H9 (cell line): ENCODE measurements at regions not wholly inside any gene's neighbourhood (a gene's known extent, or its start where the extent isn't known, plus 50 kb on each side); places are given as distances from the start of the nearest gene placed in this dataset.
A peak's percentile ranks its signal among the peaks of the same experiment; 100 is the strongest.

Experiments used
- DNase-seq: peaks from one replicate; pipeline ENCODE4 v3.0.0-alpha.2; 2017
- H2AFZ ChIP-seq: one replicate; pipeline ENCODE4 v1.6.1; 2013; ENCODE audit warnings: mild to moderate bottlenecking, low read length, control low read depth, moderate library complexity
- H2AK5ac ChIP-seq: 2 replicates; pipeline ENCODE4 v1.6.1; 2013; ENCODE audit warnings: low read length, control low read depth, mixed read lengths; ENCODE audit not compliant: insufficient read length
- H2BK120ac ChIP-seq: one replicate; pipeline ENCODE4 v1.6.1; 2013; ENCODE audit warnings: low read depth, mild to moderate bottlenecking, low read length, control low read depth, inconsistent platforms; ENCODE audit not compliant: poor library complexity, severe bottlenecking
- H2BK12ac ChIP-seq: 2 replicates; pipeline ENCODE4 v1.6.1; 2013; ENCODE audit warnings: low read length, control low read depth, mixed read lengths, low read depth; ENCODE audit not compliant: insufficient read length
- H2BK15ac ChIP-seq: 2 replicates; pipeline ENCODE4 v1.6.1; 2013; ENCODE audit warnings: low read depth, low read length, control low read depth
- H2BK20ac ChIP-seq: one replicate; pipeline ENCODE4 v1.6.1; 2013; ENCODE audit warnings: low read depth, mild to moderate bottlenecking, low read length, control low read depth, inconsistent platforms; ENCODE audit not compliant: poor library complexity, severe bottlenecking
- H2BK5ac ChIP-seq: 2 replicates; pipeline ENCODE4 v1.6.1; 2013; ENCODE audit warnings: low read length, control low read depth, mixed read lengths; ENCODE audit not compliant: insufficient read length
- H3K14ac ChIP-seq: 2 replicates; pipeline ENCODE4 v1.6.1; 2013; ENCODE audit warnings: low read length, control low read depth; ENCODE audit not compliant: insufficient read depth
- H3K18ac ChIP-seq: 2 replicates; pipeline ENCODE4 v1.6.1; 2013; ENCODE audit warnings: low read depth, mild to moderate bottlenecking, mixed read lengths, low read length, control low read depth; ENCODE audit not compliant: insufficient read length
- H3K23ac ChIP-seq: 2 replicates; pipeline ENCODE4 v1.6.1; 2013; ENCODE audit warnings: low read length, control low read depth, mixed read lengths, low read depth; ENCODE audit not compliant: insufficient read length
- H3K23me2 ChIP-seq: 2 replicates; pipeline ENCODE4 v1.6.1; 2013; ENCODE audit warnings: low read depth, mild to moderate bottlenecking, mixed read lengths, low read length, control low read depth; ENCODE audit not compliant: insufficient read length, poor library complexity, severe bottlenecking
- H3K27ac ChIP-seq: 2 replicates; pipeline ENCODE4 v1.5.1; 2013; ENCODE audit warnings: low read length, control low read depth, mixed read lengths, low read depth; ENCODE audit not compliant: insufficient read length
- H3K27me3 ChIP-seq: 2 replicates; pipeline ENCODE4 v1.6.1; 2013; ENCODE audit warnings: low read length, control low read depth, inconsistent platforms; ENCODE audit not compliant: insufficient read depth
- H3K4ac ChIP-seq: 2 replicates; pipeline ENCODE4 v1.6.1; 2013; ENCODE audit warnings: low read depth, mild to moderate bottlenecking, control low read depth, inconsistent platforms, low read length, moderate library complexity
- H3K4me1 ChIP-seq: 2 replicates; pipeline ENCODE4 v1.6.1; 2013; ENCODE audit warnings: low read length, control low read depth, inconsistent platforms; ENCODE audit not compliant: insufficient read depth
- H3K4me2 ChIP-seq: 2 replicates; pipeline ENCODE4 v1.6.1; 2013; ENCODE audit warnings: low read length, control low read depth, mixed read lengths; ENCODE audit not compliant: insufficient read length, insufficient read depth
- H3K56ac ChIP-seq: 2 replicates; pipeline ENCODE4 v1.6.1; 2013; ENCODE audit warnings: low read depth, mild to moderate bottlenecking, mixed read lengths, low read length, control low read depth; ENCODE audit not compliant: insufficient read length
- H3K79me1 ChIP-seq: 2 replicates; pipeline ENCODE4 v1.6.1; 2013; ENCODE audit warnings: low read depth, mild to moderate bottlenecking, moderate library complexity, low read length, control low read depth, inconsistent platforms; ENCODE audit not compliant: insufficient read depth, poor library complexity, severe bottlenecking
- H3K79me2 ChIP-seq: 2 replicates; pipeline ENCODE4 v1.6.1; 2013; ENCODE audit warnings: low read length, control low read depth, inconsistent platforms; ENCODE audit not compliant: insufficient read depth
- H3K9ac ChIP-seq: 2 replicates; pipeline ENCODE4 v1.6.1; 2013; ENCODE audit warnings: low read length, control low read depth, mixed read lengths; ENCODE audit not compliant: insufficient read length; ENCODE audit errors: extremely low read depth
- H3K9me3 ChIP-seq: one replicate; pipeline ENCODE4 v1.6.1; 2013; ENCODE audit warnings: low read depth, low read length, inconsistent platforms; ENCODE audit not compliant: control insufficient read depth
- H3T11ph ChIP-seq: one replicate; pipeline ENCODE4 v1.6.1; 2013; ENCODE audit warnings: mild to moderate bottlenecking, low read length, control low read depth, inconsistent platforms
- H4K20me1 ChIP-seq: one replicate; pipeline ENCODE4 v1.6.1; 2013; ENCODE audit not compliant: control insufficient read depth, insufficient read length, insufficient read depth
- H4K5ac ChIP-seq: 2 replicates; pipeline ENCODE4 v1.6.1; 2013; ENCODE audit warnings: low read depth, mild to moderate bottlenecking, mixed read lengths, low read length, control low read depth; ENCODE audit not compliant: insufficient read length
- H4K8ac ChIP-seq: replicated peaks from 2 replicates; pipeline ENCODE4 v1.6.1; 2013; ENCODE audit warnings: low read length, control low read depth, mixed read lengths, low read depth; ENCODE audit not compliant: insufficient read length
- H4K91ac ChIP-seq: 2 replicates; pipeline ENCODE4 v1.6.1; 2013; ENCODE audit warnings: low read depth, mild to moderate bottlenecking, moderate library complexity, mixed read lengths, low read length, control low read depth; ENCODE audit not compliant: insufficient read length
- H3K27ac Mint-ChIP-seq, 3 experiments: 2 replicates in 2 of 3; 3 replicates in 1 of 3; pipeline ENCODE4 v1.8.0; 2020 to 2021; ENCODE audit warnings: mixed read lengths in 3 of 3, mild to moderate bottlenecking in 1 of 3, moderate library complexity in 1 of 3
- H3K27me3 Mint-ChIP-seq: 2 replicates; pipeline ENCODE4 v1.8.0; 2021; ENCODE audit warnings: low read depth, mild to moderate bottlenecking, moderate library complexity, mixed read lengths
- H3K36me3 Mint-ChIP-seq, 3 experiments: 2 replicates in 2 of 3; 3 replicates in 1 of 3; pipeline ENCODE4 v1.8.0; 2020 to 2021; ENCODE audit warnings: low read depth in 3 of 3, mixed read lengths in 3 of 3; ENCODE audit not compliant: insufficient read depth in 1 of 3
- H3K4me1 Mint-ChIP-seq, 2 experiments: 2 replicates each; pipeline ENCODE4 v1.8.0; 2020; ENCODE audit warnings: mixed read lengths in 2 of 2
- H3K4me3 Mint-ChIP-seq, 2 experiments: 2 replicates in 1 of 2; 3 replicates in 1 of 2; pipeline ENCODE4 v1.8.0; 2020 to 2021; ENCODE audit warnings: mild to moderate bottlenecking in 2 of 2, mixed read lengths in 2 of 2, moderate library complexity in 1 of 2
- H3K9me3 Mint-ChIP-seq, 2 experiments: 2 replicates in 1 of 2; 3 replicates in 1 of 2; pipeline ENCODE4 v1.8.0; 2020; ENCODE audit warnings: mild to moderate bottlenecking in 2 of 2, mixed read lengths in 2 of 2, moderate library complexity in 1 of 2
- WGBS: extraction: QIAGEN DNeasy Blood & Tissue Kit; methylation state at CpG from one replicate; pipeline ENCODE4 v1.1.7; 2013; ENCODE audit warnings: missing lambda C conversion rate, low lambda C conversion rate, mixed read lengths; ENCODE audit not compliant: insufficient read length; ENCODE audit errors: extremely low coverage; 5-methylcytosine and 5-hydroxymethylcytosine counted together
- TF ChIP-seq, protein P1 (sequence below): fragments of 200-600 bp; sonication (generic); conservative IDR thresholded peaks from 3 replicates; pipeline ENCODE4 v1.8.0; 2021; ENCODE audit warnings: antibody characterized with exemption, mild to moderate bottlenecking

- DNase-seq, result no peak
- H2BK5ac ChIP-seq, result no peak overlapping the region
- H3K27me3 ChIP-seq, result no peaks in the 10 kb centered on the region
- peak overlapping the region in 2 of 3 experiments; percentile 35 to 56; a peak in 4 of 7 replicates for H3K27ac Mint-ChIP-seq
- no peak overlapping the region for H2BK120ac ChIP-seq
- peaks cover 11 to 23% (median 13%) of the 10 kb centered on the region in 3 experiments for H3K36me3 Mint-ChIP-seq
- peaks cover 1% of the 10 kb centered on the region; the same call in 1 of the 2 replicates for H3K27me3 Mint-ChIP-seq
- H3K79me2 ChIP-seq, result no peaks in the 10 kb centered on the region
- H3K9me3 Mint-ChIP-seq, result peaks cover 28 to 31% of the 10 kb centered on the region in 2 experiments
- H3K23me2 ChIP-seq, result no peaks in the 10 kb centered on the region
- no CpG with 5 or more reads among the region's 2 CpGs for WGBS
- H3K4me1 ChIP-seq, result peaks cover 6% of the 10 kb centered on the region; the same call in 1 of the 2 replicates
- H3K79me1 ChIP-seq, result no peaks in the 10 kb centered on the region
- H3K18ac ChIP-seq, result no peak overlapping the region
- no peak overlapping the region for H3K9ac ChIP-seq
- no peak overlapping the region for H3K14ac ChIP-seq
- H2BK12ac ChIP-seq, result no peak overlapping the region
- TF ChIP-seq, protein P1, sequence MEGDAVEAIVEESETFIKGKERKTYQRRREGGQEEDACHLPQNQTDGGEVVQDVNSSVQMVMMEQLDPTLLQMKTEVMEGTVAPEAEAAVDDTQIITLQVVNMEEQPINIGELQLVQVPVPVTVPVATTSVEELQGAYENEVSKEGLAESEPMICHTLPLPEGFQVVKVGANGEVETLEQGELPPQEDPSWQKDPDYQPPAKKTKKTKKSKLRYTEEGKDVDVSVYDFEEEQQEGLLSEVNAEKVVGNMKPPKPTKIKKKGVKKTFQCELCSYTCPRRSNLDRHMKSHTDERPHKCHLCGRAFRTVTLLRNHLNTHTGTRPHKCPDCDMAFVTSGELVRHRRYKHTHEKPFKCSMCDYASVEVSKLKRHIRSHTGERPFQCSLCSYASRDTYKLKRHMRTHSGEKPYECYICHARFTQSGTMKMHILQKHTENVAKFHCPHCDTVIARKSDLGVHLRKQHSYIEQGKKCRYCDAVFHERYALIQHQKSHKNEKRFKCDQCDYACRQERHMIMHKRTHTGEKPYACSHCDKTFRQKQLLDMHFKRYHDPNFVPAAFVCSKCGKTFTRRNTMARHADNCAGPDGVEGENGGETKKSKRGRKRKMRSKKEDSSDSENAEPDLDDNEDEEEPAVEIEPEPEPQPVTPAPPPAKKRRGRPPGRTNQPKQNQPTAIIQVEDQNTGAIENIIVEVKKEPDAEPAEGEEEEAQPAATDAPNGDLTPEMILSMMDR, result no peak
- H4K8ac ChIP-seq, result no peak overlapping the region
- no peaks in the 10 kb centered on the region for H3K9me3 ChIP-seq
- no peak overlapping the region for H3K56ac ChIP-seq
- H3T11ph ChIP-seq, result no peak overlapping the region
- no peak overlapping the region for H2BK15ac ChIP-seq
- H2AK5ac ChIP-seq, result no peak overlapping the region
- H3K23ac ChIP-seq, result no peak overlapping the region
- no peak overlapping the region for H3K27ac ChIP-seq
- H4K20me1 ChIP-seq, result no peaks in the 10 kb centered on the region
- H4K91ac ChIP-seq, result no peak overlapping the region
- peaks cover 32 to 35% of the 10 kb centered on the region in 2 experiments for H3K4me1 Mint-ChIP-seq
- no peak overlapping the region for H4K5ac ChIP-seq
- H3K4me2 ChIP-seq, result no peak overlapping the region
- no peak overlapping the region for H3K4me3 Mint-ChIP-seq
- no peak overlapping the region for H2BK20ac ChIP-seq
- H3K4ac ChIP-seq, result no peak overlapping the region
- no peak overlapping the region for H2AFZ ChIP-seq
Measured at GRCh38 chr5:74535926-74536325, 104.6 kb downstream of the ENC1 start.
